Rectal smooth muscle tissue (tissue), 1 donor: ENCODE measurements at regions not wholly inside any gene's neighbourhood (a gene's known extent, or its start where the extent isn't known, plus 50 kb on each side); places are given as distances from the start of the nearest gene placed in this dataset.

Source experiments
- H3K27ac ChIP-seq: one replicate; pipeline ENCODE4 v1.7.0; 2013; ENCODE audit warnings: low read depth, low read length, inconsistent platforms
- H3K27me3 ChIP-seq: one replicate; pipeline ENCODE4 v1.7.0; 2013; ENCODE audit warnings: low read length; ENCODE audit not compliant: control insufficient read depth, insufficient read depth
- H3K36me3 ChIP-seq: one replicate; pipeline ENCODE4 v1.7.0; 2013; ENCODE audit warnings: low read length; ENCODE audit not compliant: control insufficient read depth, insufficient read depth
- H3K4me1 ChIP-seq: one replicate; pipeline ENCODE4 v1.7.0; 2013; ENCODE audit warnings: low read length; ENCODE audit not compliant: control insufficient read depth, insufficient read depth
- H3K4me3 ChIP-seq: one replicate; pipeline ENCODE4 v1.7.0; 2013; ENCODE audit warnings: low read length
- H3K9ac ChIP-seq: one replicate; pipeline ENCODE4 v1.7.0; 2013; ENCODE audit warnings: low read length

DNA sequence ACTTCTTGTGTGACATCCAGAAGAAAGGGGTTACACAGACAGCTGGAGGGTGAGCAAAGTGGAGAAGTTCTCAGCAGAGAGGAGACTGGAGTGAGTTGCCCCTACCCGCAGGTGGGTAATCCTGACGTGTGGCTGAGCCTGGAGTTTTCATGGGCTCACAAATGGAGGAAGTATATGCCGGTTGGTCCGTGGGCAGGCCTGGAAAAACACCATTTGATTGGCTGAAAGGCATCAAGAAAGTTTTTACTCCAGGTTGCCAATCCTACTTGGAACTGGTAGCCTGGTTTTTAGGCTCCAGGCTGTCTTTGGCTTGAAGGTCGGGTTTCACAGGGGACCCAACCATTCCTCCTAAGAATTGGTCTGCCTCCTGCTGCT lies 1177.4 kb upstream of the LRRTM1 start:
- H3K4me1 ChIP-seq = no peaks in the 10 kb centered on the region
- H3K36me3 ChIP-seq = no peaks in the 10 kb centered on the region
- H3K9ac ChIP-seq = no peak overlapping the region

DNA sequence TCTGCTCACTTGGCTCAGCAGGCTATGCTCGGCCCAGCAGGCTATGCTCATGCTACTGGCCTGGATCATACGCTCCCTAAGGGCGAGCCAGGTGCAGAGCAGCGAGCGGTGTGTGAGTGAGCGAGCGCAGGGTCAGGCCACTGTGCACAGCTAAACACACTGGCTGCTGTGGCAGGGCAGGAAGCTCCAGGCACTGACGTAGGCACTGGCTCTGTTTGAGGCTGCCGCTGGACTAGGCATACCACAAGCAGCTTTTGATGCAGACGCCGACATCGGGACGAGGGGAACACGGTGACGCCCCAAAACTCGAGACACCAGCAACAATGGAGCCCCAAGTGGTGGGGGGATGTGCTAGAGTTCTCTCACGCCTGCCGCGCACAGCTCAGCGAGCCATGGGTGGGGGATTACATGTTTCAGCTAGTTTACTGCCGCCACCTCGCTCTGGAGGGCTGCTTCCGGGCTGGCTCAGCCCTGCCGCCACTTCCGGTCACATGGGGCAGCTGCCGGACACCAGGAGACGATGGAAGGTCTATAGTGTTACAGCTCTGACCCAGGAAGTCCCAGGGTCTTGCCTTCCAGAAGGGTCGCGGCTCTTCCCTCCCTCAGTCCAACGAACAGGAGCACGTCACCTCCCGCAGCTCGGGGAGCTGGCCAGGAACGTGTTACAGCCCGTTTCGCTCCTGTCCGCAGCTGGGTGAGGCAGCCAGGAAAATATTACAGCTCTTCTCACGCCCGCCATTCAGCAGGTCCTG lies 1176.9 kb upstream of the LRRTM1 start:
- Histone ChIP-seq H3K4me3 (no peak overlapping the region), H3K9ac (no peak overlapping the region), H3K4me1 (no peaks in the 10 kb centered on the region), H3K27ac (no peak overlapping the region), H3K36me3 (no peaks in the 10 kb centered on the region), H3K27me3 (no peaks in the 10 kb centered on the region)

More for the DNA sequence above, 1177.4 kb upstream of the LRRTM1 start:
- no peaks in the 10 kb centered on the region for H3K27me3 ChIP-seq
- H3K27ac ChIP-seq = no peak overlapping the region
- no peak overlapping the region for H3K4me3 ChIP-seq

DNA sequence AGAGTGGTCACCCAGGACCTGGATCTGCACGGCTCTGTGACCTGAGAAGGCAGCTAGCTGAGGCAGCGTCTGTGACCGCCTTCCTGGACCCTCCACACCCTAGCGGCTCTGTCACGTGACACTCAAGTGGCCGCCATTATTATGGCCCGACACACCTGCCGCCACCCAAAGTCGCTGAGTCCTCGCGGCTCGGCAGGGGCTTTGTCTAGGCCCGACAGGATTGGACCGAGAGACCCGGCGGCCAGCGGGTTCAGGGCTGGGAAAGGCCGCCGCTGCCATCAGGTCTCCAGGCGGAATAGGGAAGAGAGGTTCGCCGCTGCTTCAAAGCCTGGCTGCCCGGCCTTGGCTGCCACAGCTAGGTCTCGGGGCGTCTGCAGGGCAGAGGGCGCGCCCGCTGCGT lies 1162.5 kb upstream of the LRRTM1 start:
- H3K27me3 ChIP-seq = no peaks in the 10 kb centered on the region
- no peaks in the 10 kb centered on the region for H3K36me3 ChIP-seq
- no peaks in the 10 kb centered on the region for H3K4me1 ChIP-seq
- no peak overlapping the region for H3K4me3 ChIP-seq
- no peak overlapping the region for H3K9ac ChIP-seq
- no peak overlapping the region for H3K27ac ChIP-seq

DNA sequence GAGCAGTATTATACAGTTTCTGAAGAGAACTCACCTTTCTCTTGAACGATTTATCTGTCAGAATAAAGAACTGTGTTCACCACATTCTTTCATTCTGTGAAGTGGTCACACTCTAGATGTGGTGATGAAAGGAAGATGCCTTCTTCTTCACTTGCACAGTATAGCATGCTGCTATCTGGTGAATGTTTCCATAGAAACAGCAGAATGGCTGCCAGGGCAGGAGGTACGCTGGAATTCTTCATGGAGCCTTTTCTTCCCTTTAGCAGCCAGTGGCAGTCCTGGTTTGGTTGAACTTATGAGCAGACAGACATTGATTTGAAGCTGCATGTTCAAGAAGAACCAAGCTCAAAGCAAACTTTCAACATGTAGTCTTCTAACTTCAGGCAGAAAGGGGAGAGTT lies 1157.9 kb upstream of the LRRTM1 start:
- Histone ChIP-seq H3K4me3 (no peak overlapping the region), H3K36me3 (no peaks in the 10 kb centered on the region), H3K27ac (no peak overlapping the region), H3K9ac (no peak overlapping the region), H3K27me3 (no peaks in the 10 kb centered on the region), H3K4me1 (no peaks in the 10 kb centered on the region)

DNA sequence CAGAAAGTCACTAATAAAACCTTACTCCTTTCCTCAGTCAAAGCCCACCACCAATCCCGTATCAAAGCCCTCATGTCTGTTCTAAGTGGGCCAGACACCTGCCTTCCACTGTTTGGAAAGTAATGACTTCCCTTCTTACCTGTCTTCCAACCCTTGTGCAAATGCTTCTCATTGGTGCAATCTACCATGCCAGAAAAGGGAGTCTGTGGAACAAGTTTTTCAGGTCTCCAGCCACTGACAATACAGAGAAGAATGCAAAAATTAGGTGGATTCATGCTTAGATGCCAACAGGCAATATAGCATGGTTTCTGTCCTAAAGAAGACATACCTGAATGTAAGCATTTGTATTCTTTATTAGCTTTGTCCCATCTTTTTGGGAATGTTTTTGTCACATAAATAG lies 1140.6 kb upstream of the LRRTM1 start:
- H3K9ac ChIP-seq = no peak overlapping the region
- H3K27ac ChIP-seq = no peak overlapping the region
- H3K4me1 ChIP-seq = no peaks in the 10 kb centered on the region
- no peak overlapping the region for H3K4me3 ChIP-seq
- H3K27me3 ChIP-seq = no peaks in the 10 kb centered on the region
- H3K36me3 ChIP-seq = no peaks in the 10 kb centered on the region

DNA sequence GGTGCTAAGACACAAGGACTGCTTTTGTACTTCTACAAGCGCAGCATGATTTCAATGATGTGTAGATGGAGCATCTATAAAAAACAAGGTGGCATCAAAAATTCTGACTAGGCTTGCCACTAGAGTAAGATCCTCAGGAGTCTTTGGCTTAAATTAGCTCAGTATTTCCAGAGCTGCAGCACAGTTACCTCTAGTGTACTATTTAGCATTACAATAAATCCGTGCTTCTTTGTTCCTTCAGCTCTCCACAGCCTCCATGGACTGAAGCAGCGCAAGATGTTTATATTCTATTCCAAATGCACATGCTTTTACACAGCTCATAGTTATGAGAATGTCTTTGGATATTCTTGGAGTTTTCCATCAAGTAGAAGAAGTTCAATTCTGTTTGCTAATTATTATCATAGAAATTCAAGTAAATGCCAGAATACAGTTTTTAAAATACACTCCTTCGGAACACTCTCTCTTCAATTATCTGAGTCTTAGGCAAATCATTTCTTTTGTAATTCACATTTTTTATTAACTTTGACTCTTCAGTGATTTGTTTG lies 1133.0 kb upstream of the LRRTM1 start:
- H3K27me3 ChIP-seq = no peaks in the 10 kb centered on the region

DNA sequence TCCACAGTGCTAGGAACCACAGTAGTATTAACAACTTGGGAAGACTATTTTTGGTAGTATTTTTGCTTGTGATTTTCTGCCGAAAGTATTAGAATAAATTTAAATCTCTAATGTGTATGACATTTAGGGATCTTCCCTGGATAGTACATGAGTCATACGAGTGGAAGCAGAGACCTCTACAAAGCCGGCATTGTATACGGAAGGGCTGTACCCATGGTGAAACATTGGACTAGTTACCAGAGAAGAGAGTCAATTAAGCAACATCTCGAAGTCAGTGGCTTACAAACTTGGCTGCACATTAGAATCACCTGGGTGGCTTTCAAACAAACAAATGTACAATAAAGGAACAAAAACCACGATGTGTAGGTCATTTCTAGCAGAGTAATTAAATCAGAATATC lies 1131.7 kb upstream of the LRRTM1 start:
- Histone ChIP-seq H3K9ac (no peak overlapping the region), H3K36me3 (no peaks in the 10 kb centered on the region), H3K27me3 (no peaks in the 10 kb centered on the region), H3K4me3 (no peak overlapping the region), H3K27ac (no peak overlapping the region), H3K4me1 (peaks cover 2% of the 10 kb centered on the region)

More for the DNA sequence above, 1133.0 kb upstream of the LRRTM1 start:
- H3K4me3 ChIP-seq = no peak overlapping the region
- H3K9ac ChIP-seq = no peak overlapping the region
- no peak overlapping the region for H3K27ac ChIP-seq
- H3K4me1 ChIP-seq = peaks cover 2% of the 10 kb centered on the region
- no peaks in the 10 kb centered on the region for H3K36me3 ChIP-seq

DNA sequence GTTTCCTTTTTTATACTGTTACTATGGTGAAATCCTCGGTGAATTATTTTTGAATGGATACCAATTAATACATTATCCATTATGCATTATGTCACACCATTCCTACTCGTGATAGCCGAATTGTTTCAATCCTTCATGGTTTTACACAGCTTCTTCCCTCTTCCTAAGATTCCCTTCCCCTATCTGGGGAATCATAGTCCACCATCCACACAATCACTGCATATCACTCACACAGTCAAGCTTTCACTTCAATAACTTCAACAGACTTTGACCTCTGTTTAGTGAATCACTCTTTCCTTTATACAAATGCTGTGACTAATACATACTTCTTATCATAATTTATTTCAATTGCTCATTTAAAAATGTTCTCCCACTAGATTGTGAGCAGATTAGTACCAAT lies 1108.1 kb upstream of the LRRTM1 start:
- H3K9ac ChIP-seq = no peak overlapping the region
- H3K4me3 ChIP-seq = no peak overlapping the region
- no peaks in the 10 kb centered on the region for H3K4me1 ChIP-seq
- no peak overlapping the region for H3K27ac ChIP-seq
- H3K36me3 ChIP-seq = no peaks in the 10 kb centered on the region
- no peaks in the 10 kb centered on the region for H3K27me3 ChIP-seq

DNA sequence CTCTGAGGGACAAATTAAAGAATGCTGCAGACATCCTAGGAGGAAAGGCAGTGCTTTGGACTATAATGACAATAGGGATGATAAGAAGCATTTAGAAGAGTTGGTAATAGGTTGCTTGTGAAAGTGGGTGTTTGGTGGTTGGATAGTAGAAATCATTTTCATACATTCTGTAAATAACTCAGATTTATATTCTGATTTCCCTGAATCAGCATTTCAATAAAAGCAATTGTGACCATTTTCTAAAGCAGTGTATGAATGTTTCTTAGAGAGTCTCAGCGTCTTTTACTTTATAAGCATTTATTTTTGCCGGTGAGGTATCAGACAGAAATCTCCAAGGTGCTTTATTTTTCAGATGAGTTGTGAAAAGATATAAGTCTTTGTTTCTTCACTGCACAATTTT lies 1099.0 kb upstream of the LRRTM1 start:
- Histone ChIP-seq H3K4me3 (no peak overlapping the region), H3K27ac (no peak overlapping the region), H3K27me3 (no peaks in the 10 kb centered on the region), H3K9ac (no peak overlapping the region), H3K36me3 (no peaks in the 10 kb centered on the region), H3K4me1 (no peaks in the 10 kb centered on the region)

DNA sequence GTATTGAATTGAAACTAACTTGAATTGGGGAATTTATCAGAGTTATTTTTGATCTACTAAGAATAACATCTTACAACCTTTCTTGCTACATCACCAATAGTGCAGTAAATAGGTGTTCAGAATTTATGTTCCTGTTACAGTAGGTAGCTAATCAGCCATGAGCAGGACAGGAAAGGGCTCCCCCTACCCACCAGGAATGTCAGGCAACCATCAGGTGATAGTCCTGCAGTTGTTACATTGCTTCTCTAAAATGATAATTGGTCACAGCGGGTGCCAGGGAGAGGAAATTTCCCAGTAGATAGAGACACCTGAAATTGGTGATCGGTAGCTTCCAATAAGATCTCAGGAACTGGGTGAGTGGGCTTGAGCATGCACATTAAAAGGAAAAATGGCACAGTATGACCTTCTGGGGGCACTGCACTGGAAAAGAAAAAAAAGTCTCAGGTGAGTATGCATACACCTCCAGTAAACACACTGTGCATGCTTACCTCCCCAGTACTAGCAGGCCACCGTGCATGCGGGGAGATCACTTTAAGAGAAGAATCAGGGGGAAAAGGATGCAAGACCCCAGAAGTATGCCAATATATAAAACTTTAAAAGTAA lies 1092.0 kb upstream of the LRRTM1 start:
- Histone ChIP-seq H3K27me3 (no peaks in the 10 kb centered on the region), H3K4me3 (no peak overlapping the region), H3K27ac (no peak overlapping the region), H3K4me1 (no peaks in the 10 kb centered on the region), H3K9ac (no peak overlapping the region), H3K36me3 (no peaks in the 10 kb centered on the region)

DNA sequence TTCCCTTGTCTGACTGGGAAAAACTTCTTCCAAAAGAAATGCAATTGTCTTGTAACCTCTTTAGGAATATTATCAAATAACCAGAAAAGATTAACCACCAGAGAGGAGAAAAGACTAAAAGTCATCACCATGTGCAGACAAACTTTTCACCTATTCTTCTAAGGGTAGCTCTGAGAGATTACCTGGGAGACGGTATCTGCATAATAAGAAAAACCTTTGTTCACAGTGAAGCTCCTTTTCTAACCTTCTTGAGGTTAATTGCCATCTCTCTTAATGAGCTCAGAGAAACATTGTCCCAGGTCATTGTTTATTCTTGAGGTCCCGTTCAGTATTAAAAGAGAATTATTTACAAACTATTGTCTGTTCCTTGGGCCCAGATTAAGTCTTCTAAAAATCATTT lies 1091.2 kb upstream of the LRRTM1 start:
- Histone ChIP-seq H3K27ac (no peak overlapping the region), H3K27me3 (no peaks in the 10 kb centered on the region), H3K9ac (no peak overlapping the region), H3K4me1 (no peaks in the 10 kb centered on the region), H3K4me3 (no peak overlapping the region), H3K36me3 (no peaks in the 10 kb centered on the region)

DNA sequence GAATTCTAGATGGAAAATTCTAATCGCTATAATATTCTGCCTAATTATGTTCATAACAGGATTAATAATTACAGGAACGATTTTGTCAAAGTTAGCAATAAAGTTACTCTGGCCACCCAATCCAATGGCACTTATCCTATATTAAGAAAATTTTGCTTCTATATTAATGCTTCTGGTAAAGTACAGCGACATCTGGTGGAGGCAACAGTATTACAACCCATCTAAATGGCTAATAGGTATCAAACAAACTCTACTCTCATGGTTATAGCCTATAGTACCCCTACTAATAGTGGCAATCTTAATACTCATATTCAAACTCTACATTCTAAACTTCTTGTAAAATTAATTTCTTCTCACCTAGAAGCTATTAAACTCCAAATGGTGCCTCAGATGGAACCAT lies 1084.7 kb upstream of the LRRTM1 start:
- Histone ChIP-seq H3K9ac (no peak overlapping the region), H3K27ac (no peak overlapping the region), H3K27me3 (no peaks in the 10 kb centered on the region), H3K36me3 (no peaks in the 10 kb centered on the region), H3K4me1 (no peaks in the 10 kb centered on the region), H3K4me3 (no peak overlapping the region)

DNA sequence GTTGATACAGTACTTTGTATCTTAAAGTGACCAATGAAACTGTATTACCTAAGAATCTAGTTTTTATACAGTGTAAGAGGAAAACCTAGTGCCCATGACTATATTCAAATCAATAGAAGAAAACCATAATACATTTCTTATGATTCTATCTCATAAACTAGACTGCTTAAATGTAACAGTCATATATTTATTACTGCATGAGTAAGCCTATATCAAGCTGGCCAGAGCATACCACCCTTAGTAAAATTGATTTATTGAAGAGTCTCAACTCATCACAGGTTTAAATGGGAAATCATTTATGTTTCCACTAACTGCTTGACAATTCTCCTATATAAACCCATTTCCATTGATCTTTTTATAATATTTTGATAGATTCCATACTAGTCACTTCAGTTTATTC lies 1059.2 kb upstream of the LRRTM1 start:
- H3K4me3 ChIP-seq = no peak overlapping the region

More for the DNA sequence above, 1059.2 kb upstream of the LRRTM1 start:
- no peak overlapping the region for H3K9ac ChIP-seq
- H3K4me1 ChIP-seq = no peaks in the 10 kb centered on the region
- H3K36me3 ChIP-seq = no peaks in the 10 kb centered on the region
- H3K27ac ChIP-seq = no peak overlapping the region
- no peaks in the 10 kb centered on the region for H3K27me3 ChIP-seq
